ENCODE measurements at regions not wholly inside any gene's neighbourhood (a gene's known extent, or its start where the extent isn't known, plus 50 kb on each side); places are given as distances from the start of the nearest gene placed in this dataset.

DNA sequence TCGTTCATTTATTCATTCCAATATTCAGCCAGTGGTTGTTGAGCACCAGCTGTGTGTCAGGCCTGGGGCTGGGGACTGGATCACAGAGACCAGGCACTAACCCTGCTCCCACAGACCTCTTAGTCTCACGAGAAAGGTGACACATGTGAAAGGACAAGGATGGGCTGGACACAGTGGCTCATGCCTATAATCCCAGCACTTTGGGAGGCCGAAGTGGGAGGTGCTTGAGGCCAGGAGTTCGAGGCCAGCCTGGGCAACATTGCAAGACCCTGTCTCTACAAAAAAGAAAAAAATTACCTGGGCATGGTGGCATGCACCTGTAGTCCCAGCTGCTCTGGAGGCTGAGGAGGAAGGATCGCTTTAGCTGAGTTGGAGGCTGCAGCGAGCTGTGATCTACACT is 105.9 kb upstream of the SDK1 start:
- DNase-seq (ENCODE audit: low spot score), result no peak

GRCh38 chr7:3196629-3197400 is 104.2 kb upstream of the SDK1 start:
- DNase-seq (ENCODE audit: low spot score), result no peak

DNA sequence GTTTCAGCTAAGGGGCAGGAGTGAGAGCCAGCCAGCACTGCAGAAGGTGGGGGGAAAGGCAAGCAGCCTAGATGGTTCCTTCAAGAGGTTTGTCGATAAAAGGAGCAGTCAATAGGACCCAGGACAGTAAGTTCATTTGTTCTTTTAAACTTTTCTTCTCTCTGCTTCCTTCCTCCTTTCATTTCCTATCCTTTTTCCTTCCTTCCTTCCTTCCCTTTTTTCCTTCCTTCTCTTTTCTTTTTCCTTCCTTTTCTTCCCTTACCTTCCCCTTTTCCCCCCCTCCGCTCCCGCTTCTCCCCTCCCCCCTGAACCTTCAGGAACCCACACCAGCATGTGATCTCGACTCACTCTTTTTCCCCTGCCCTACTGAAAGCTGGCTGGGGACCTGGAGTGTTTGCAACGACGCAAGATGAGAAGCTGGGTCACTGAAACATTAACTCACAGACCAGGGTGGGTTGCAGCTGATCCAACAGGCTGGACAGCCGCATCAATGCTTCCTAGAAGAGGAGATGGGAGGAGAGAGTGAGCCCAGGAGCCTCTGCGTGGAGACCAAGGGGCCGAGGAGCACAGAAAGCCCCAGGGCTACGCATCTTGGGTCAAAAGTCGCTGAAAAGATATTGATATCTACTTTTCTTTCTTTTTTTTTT is 103.4 kb upstream of the SDK1 start:
- DNase-seq (ENCODE audit: low spot score), result no peak

DNA sequence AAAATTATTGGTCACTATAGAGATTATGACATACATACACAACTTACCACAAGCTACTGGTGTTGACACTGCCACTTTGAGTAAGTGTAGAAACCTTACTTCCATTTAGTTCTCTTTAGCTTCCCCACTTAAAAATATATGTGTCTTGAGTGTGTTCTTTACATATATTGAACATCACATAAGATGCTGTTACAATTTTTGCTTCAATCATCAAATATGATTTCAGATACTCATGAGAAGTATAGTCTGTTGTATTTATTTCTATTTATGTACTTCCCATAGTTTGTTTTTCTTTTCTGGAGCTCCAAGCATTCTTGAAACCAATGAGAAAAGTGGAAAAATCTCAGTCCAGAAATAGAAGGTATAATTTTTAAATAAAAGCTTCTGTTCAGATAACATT is 102.7 kb upstream of the SDK1 start:
- DNase-seq (ENCODE audit: low spot score), result no peak

GRCh38 chr7:3200504-3200903 is 100.5 kb upstream of the SDK1 start:
- DNase-seq (ENCODE audit: low spot score), result no peak

- no peak for DNase-seq (ENCODE audit: low spot score)
These were observed 99.7 kb upstream of the SDK1 start for GRCh38 chr7:3201306-3201705.

- DNase-seq (ENCODE audit: low spot score), result no peak
These were observed 98.9 kb upstream of the SDK1 start for GRCh38 chr7:3201937-3202710.

GRCh38 chr7:3204526-3204925 is 96.5 kb upstream of the SDK1 start:
- DNase-seq (ENCODE audit: low spot score), result no peak

- no peak for DNase-seq (ENCODE audit: low spot score)
These were observed 95.0 kb upstream of the SDK1 start for GRCh38 chr7:3206101-3206500.

- DNase-seq (ENCODE audit: low spot score), result no peak
These were observed 94.3 kb upstream of the SDK1 start for GRCh38 chr7:3206771-3207191.

- DNase-seq (ENCODE audit: low spot score), result no peak
These were observed 93.6 kb upstream of the SDK1 start for GRCh38 chr7:3207387-3207902.

- DNase-seq (ENCODE audit: low spot score), result no peak
These were observed 90.5 kb upstream of the SDK1 start for GRCh38 chr7:3210531-3210930.

GRCh38 chr7:3214090-3214413 is 87.0 kb upstream of the SDK1 start:
- DNase-seq (ENCODE audit: low spot score), result no peak

- DNase-seq (ENCODE audit: low spot score), result no peak
These were observed 85.1 kb upstream of the SDK1 start for GRCh38 chr7:3215624-3216585.

DNA sequence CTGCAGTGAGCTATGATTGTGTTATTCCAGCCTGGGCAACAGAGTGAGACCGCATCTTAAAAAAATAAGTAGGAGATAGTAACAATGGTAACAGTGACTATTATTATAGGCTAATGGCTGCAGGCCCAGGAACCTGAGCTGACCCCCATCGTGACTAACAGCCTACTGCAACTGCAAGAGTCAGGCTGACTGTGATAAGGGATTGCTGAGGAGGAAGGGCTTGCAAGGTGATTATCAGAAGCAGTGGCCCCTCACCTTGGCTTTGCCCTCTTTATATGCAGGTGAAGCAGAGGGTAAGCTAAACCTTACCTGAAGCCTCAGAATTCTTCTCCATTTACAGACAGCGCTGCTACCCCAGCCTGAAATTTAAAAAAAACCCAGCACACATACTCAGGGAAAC is 83.9 kb upstream of the SDK1 start:
- DNase-seq (ENCODE audit: low spot score), result no peak

- no peak for DNase-seq (ENCODE audit: low spot score)
These were observed 82.4 kb upstream of the SDK1 start for GRCh38 chr7:3218411-3219225.

GRCh38 chr7:3229904-3230470 is 71.1 kb upstream of the SDK1 start:
- no peak for DNase-seq (ENCODE audit: low spot score)

DNA sequence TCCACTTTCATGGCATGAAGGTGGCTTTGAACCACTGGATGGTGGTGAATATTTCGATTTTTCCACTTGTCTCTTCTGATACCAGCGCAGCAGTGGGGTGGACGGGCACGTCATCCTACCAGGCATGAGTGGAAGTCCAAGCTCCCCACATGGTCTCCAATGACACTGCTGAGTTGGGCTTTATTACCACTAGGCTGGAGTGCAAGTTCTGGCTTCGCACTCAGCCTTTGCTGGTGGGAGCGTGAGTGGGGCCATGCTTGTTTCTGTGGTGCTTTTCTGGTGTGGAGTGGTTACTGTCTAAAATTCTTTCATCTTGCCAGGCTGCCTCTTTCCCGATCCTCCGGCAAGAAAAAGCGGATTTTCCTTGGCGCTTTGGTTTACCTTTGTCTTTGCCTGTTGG is 70.1 kb upstream of the SDK1 start:
- DNase-seq (ENCODE audit: low spot score), result no peak

DNA sequence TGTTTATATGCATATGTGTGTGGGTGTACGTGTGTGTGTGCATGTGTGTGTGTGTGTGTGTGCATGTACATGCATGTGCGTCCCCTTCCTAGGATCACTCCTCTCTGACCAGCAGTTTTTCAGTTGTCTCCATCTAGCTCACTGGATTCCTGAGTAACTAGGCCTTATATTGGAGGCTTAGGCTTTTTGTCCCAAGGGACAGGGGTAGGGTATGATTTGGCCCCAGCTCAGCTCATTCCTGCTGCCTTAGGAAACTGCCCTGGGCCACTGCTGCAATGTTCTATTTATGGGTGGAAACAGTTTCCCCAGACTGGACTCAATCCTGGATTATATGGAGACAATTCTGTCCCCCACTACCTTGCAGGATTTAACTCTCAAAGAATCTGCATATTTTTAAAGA is 68.8 kb upstream of the SDK1 start:
- DNase-seq (ENCODE audit: low spot score), result no peak

- no peak for DNase-seq (ENCODE audit: low spot score)
These were observed 67.8 kb upstream of the SDK1 start for GRCh38 chr7:3233301-3233700.

- no peak for DNase-seq (ENCODE audit: low spot score)
These were observed 67.0 kb upstream of the SDK1 start for GRCh38 chr7:3234051-3234450.
